Upper lobe of left lung (tissue), 4 donors: ENCODE measurements at regions not wholly inside any gene's neighbourhood (a gene's known extent, or its start where the extent isn't known, plus 50 kb on each side); places are given as distances from the start of the nearest gene placed in this dataset.

Experiments used
- CTCF ChIP-seq, 6 experiments: fragments of 450-650 bp in 4 of 6; fragments of 200-600 bp in 2 of 6; sonication (generic) in 2 of 6; IDR thresholded peaks; one replicate each; pipeline ENCODE4 v1.5.1; 2016 to 2019; ENCODE audit warnings: antibody characterized with exemption in 6 of 6
- EP300 ChIP-seq, 4 donors: sonication (generic); formaldehyde crosslinking; IDR thresholded peaks; one replicate each; pipeline ENCODE4 v1.5.1; 2017; ENCODE audit warnings: antibody characterized with exemption in 4 of 4, control low read depth in 2 of 4
- POLR2AphosphoS5 ChIP-seq, 2 donors: sonication (generic); formaldehyde crosslinking; IDR thresholded peaks; one replicate each; pipeline ENCODE4 v1.5.1; 2017; ENCODE audit warnings: antibody characterized with exemption in 2 of 2

- TF ChIP-seq CTCF (IDR thresholded peaks at IDR 0.05) (no peak), EP300 (IDR thresholded peaks at IDR 0.05) (no peak), POLR2AphosphoS5 (IDR thresholded peaks at IDR 0.05) (no peak)
Observed at GRCh38 chr6:23826572-23826971, 299.4 kb upstream of the NRSN1 start.
